Neuronal stem cell (in vitro differentiated cells): ENCODE measurements at regions not wholly inside any gene's neighbourhood (a gene's known extent, or its start where the extent isn't known, plus 50 kb on each side); places are given as distances from the start of the nearest gene placed in this dataset.
"Not testable (repeated sequence)": the region's sequence is repeated elsewhere in the genome, so short reads cannot be mapped to it uniquely, and the experiment has no call there.

ENCODE experiments used
- DNase-seq: peaks from one replicate; pipeline ENCODE4 v3.0.0-alpha.2; 2013; ENCODE audit warnings: low spot score
- H2AFZ ChIP-seq: one replicate; pipeline ENCODE4 v1.6.1; 2013; ENCODE audit warnings: mild to moderate bottlenecking, low read length, inconsistent platforms
- H2AK5ac ChIP-seq: 2 replicates; pipeline ENCODE4 v1.6.1; 2013; ENCODE audit warnings: low read depth, mild to moderate bottlenecking, inconsistent platforms, low read length, moderate library complexity, mixed read lengths
- H2BK120ac ChIP-seq: 2 replicates; pipeline ENCODE4 v1.6.1; 2013; ENCODE audit warnings: low read depth, mild to moderate bottlenecking, inconsistent platforms, low read length, moderate library complexity, mixed read lengths
- H2BK12ac ChIP-seq: one replicate; pipeline ENCODE4 v1.6.1; 2013; ENCODE audit warnings: low read length, inconsistent platforms
- H2BK15ac ChIP-seq: 2 replicates; pipeline ENCODE4 v1.6.1; 2013; ENCODE audit warnings: mild to moderate bottlenecking, low read length, inconsistent platforms, mixed read lengths
- H2BK5ac ChIP-seq: one replicate; pipeline ENCODE4 v1.6.1; 2013; ENCODE audit warnings: inconsistent platforms, mild to moderate bottlenecking, low read length, moderate library complexity
- H3K14ac ChIP-seq: one replicate; pipeline ENCODE4 v1.6.1; 2013; ENCODE audit warnings: low read length, inconsistent platforms
- H3K18ac ChIP-seq: 2 replicates; pipeline ENCODE4 v1.6.1; 2013; ENCODE audit warnings: low read length, inconsistent platforms
- H3K23ac ChIP-seq: 2 replicates; pipeline ENCODE4 v1.6.1; 2013; ENCODE audit warnings: low read depth, mild to moderate bottlenecking, mixed read lengths, low read length, inconsistent platforms; ENCODE audit not compliant: poor library complexity
- H3K27ac ChIP-seq: replicated peaks from 3 replicates; pipeline ENCODE4 v1.5.1; 2013; ENCODE audit warnings: low read length, inconsistent platforms
- H3K27me3 ChIP-seq, 3 experiments: 2 replicates each; pipeline ENCODE4 v1.6.1; 2013; ENCODE audit warnings: low read length in 3 of 3, mild to moderate bottlenecking in 2 of 3, inconsistent platforms in 1 of 3, low read depth in 1 of 3, mixed read lengths in 1 of 3, moderate library complexity in 1 of 3; ENCODE audit not compliant: control insufficient read depth in 3 of 3, insufficient read depth in 3 of 3
- H3K36me3 ChIP-seq, 2 donors: replicated peaks in 1 of 2; 2 replicates each; pipeline ENCODE4 v1.6.1; 2013; ENCODE audit warnings: low read length in 2 of 2; ENCODE audit not compliant: control insufficient read depth in 2 of 2, insufficient read depth in 2 of 2
- H3K4ac ChIP-seq: 2 replicates; pipeline ENCODE4 v1.6.1; 2013; ENCODE audit warnings: inconsistent platforms, mild to moderate bottlenecking, low read length, moderate library complexity
- H3K4me1 ChIP-seq, 2 donors: 1 replicate in 1 of 2; 2 replicates in 1 of 2; pipeline ENCODE4 v1.6.1; 2013; ENCODE audit warnings: low read length in 2 of 2, low read depth in 1 of 2; ENCODE audit not compliant: control insufficient read depth in 2 of 2, insufficient read depth in 1 of 2
- H3K4me2 ChIP-seq: one replicate; pipeline ENCODE4 v1.6.1; 2013; ENCODE audit warnings: mild to moderate bottlenecking, low read length, inconsistent platforms; ENCODE audit not compliant: insufficient read depth, poor library complexity, severe bottlenecking
- H3K4me3 ChIP-seq, 2 donors: 2 replicates each; pipeline ENCODE4 v1.5.1; 2013; ENCODE audit warnings: low read length in 2 of 2, mild to moderate bottlenecking in 2 of 2, inconsistent platforms in 1 of 2, moderate library complexity in 1 of 2
- H3K79me1 ChIP-seq: one replicate; pipeline ENCODE4 v1.6.1; 2013; ENCODE audit warnings: low read depth, mild to moderate bottlenecking, inconsistent platforms, low read length, moderate library complexity
- H3K9ac ChIP-seq: one replicate; pipeline ENCODE4 v1.6.1; 2013; ENCODE audit warnings: mild to moderate bottlenecking, low read depth, low read length, inconsistent platforms; ENCODE audit not compliant: poor library complexity
- H3K9me3 ChIP-seq, 2 donors: replicated peaks in 1 of 2; 2 replicates each; pipeline versions ENCODE3 to v1.6.1; 2013; ENCODE audit warnings: low read length in 2 of 2, mild to moderate bottlenecking in 2 of 2, inconsistent platforms in 1 of 2, low read depth in 1 of 2, mixed read lengths in 1 of 2, moderate library complexity in 1 of 2; ENCODE audit not compliant: control insufficient read depth in 2 of 2, insufficient read depth in 1 of 2
- H4K8ac ChIP-seq: one replicate; pipeline ENCODE4 v1.6.1; 2013; ENCODE audit warnings: low read depth, mild to moderate bottlenecking, inconsistent platforms, low read length, moderate library complexity
- H4K91ac ChIP-seq: one replicate; pipeline ENCODE4 v1.6.1; 2013; ENCODE audit warnings: low read length, low read depth, mild to moderate bottlenecking, inconsistent platforms; ENCODE audit not compliant: poor library complexity
- WGBS, 2 donors: extraction: QIAGEN DNeasy Blood & Tissue Kit; methylation state at CpG; one replicate each; pipeline ENCODE4 v1.1.7; 2013; ENCODE audit warnings: missing lambda C conversion rate in 2 of 2, mixed read lengths in 1 of 2; ENCODE audit not compliant: insufficient read length in 2 of 2, insufficient replicate concordance in 1 of 2; ENCODE audit errors: extremely low coverage in 2 of 2; 5-methylcytosine and 5-hydroxymethylcytosine counted together

DNA sequence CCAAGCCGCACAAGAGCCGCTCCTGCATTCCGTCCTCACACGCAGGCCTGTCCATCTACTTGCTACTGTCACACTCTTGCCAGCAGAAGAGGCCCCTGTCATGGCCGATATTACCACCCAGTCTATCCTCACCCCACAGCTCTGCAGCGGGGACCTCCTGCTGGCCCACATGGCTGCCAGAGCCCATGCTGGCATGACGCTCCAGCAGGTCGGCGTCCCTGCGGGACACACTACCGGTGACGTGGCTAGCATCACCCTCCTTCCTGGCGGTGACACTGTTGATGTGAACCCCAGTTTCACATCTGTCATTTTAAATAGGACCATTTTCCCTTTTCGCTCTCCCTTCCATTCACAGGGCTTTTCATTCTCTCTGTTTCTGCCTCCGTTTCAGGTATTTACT lies 530.0 kb downstream of the CWH43 start:
- not testable (repeated sequence) for H3K4me3 ChIP-seq, H2BK120ac ChIP-seq, DNase-seq, H3K4me1 ChIP-seq, H2BK12ac ChIP-seq, H3K9me3 ChIP-seq, H3K27me3 ChIP-seq, H2BK15ac ChIP-seq, H4K91ac ChIP-seq, H3K9ac ChIP-seq, H3K18ac ChIP-seq, H3K79me1 ChIP-seq, H3K4ac ChIP-seq, H2AFZ ChIP-seq, H2AK5ac ChIP-seq, H3K36me3 ChIP-seq, H3K14ac ChIP-seq, H3K27ac ChIP-seq, H2BK5ac ChIP-seq, H4K8ac ChIP-seq, H3K4me2 ChIP-seq, H3K23ac ChIP-seq
- WGBS, 2 donors, result no CpG with 5 or more reads among the region's 15 CpGs

DNA sequence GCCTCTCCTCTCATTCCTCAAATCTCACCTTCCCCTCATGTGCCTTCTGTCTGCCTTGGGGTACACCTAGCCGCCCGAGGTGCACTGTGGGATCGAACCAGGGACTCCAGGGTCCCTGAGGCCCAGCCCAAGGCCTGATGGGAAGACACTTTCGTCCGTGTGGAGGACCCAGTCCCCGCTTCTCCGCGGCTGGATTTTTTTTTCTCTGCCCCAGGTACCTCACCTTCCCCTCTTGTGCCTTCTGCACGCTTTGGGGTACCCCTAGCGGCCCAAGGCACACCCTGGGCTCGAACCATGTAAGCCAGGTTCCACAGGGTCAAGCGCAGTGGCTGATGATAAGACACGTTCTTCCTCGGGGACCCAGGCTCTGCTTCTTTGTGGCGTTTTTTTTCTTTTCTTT lies 530.7 kb downstream of the CWH43 start:
- WGBS, 2 donors, result no CpG with 5 or more reads among the region's 15 CpGs
- H2AK5ac ChIP-seq, result no peak overlapping the region
- no peak overlapping the region for H3K23ac ChIP-seq
- peaks cover 1 to 3% of the 10 kb centered on the region in 2 donors for H3K9me3 ChIP-seq
- H2BK12ac ChIP-seq, result no peak overlapping the region
- no peak overlapping the region for H3K9ac ChIP-seq
- H4K8ac ChIP-seq, result no peak overlapping the region
- no peak overlapping the region for H3K4ac ChIP-seq
- no peak overlapping the region for H2AFZ ChIP-seq
- no peak overlapping the region for H2BK15ac ChIP-seq
- no peak overlapping the region for H3K18ac ChIP-seq
- no peaks in the 10 kb centered on the region for H3K36me3 ChIP-seq
- H3K27ac ChIP-seq, result no peak overlapping the region
- H3K14ac ChIP-seq, result no peak overlapping the region
- DNase-seq, result no peak
- no peak overlapping the region for H2BK5ac ChIP-seq
- no peaks in the 10 kb centered on the region for H3K79me1 ChIP-seq
- no peak overlapping the region for H3K4me3 ChIP-seq
- H2BK120ac ChIP-seq, result no peak overlapping the region
- H3K27me3 ChIP-seq, result peaks cover 0 to 2% (median 0%) of the 10 kb centered on the region in 3 experiments
- no peak overlapping the region for H3K4me2 ChIP-seq
- no peak overlapping the region for H4K91ac ChIP-seq
- no peaks in the 10 kb centered on the region for H3K4me1 ChIP-seq

DNA sequence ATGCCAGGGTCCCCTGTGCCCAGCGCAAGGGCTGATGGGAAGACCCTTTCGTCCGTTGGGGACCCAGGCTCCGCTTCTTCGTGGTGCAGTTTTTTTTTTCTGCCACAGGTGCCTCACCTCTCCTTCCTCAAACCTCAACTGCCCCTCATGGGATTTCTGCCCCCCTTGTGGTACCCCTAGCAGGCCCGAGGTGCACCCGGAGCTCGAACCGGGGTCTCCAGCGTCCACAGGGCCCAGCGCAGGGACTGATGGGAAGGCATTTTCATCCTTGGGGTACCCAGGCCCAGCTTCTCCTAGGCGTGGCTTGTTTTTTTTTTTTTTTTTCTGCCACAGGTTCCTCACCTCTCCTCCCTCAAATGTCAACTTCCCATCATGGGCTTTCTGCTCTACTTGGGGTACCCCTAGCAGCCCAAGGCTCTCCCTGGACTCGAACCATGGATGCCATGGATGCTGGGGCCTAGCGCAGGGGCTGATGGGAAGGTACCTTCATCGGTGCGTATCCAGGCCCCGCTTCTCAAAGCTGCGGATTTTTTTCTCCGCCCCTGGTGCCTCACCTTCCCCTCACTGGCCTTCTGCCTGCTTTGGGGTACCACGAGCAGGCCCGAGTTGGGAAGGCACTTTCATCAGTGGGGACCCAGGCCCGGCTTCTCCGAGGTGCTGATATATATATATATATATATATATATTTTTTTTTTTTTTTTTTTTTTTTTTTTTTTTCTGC lies 531.6 kb downstream of the CWH43 start:
- H2AK5ac ChIP-seq, H3K79me1 ChIP-seq, H3K23ac ChIP-seq, H3K27ac ChIP-seq, H3K4me3 ChIP-seq, H2BK12ac ChIP-seq, H3K4me2 ChIP-seq, H3K9ac ChIP-seq, H3K18ac ChIP-seq, H3K4ac ChIP-seq, H3K36me3 ChIP-seq, H2BK5ac ChIP-seq, H3K14ac ChIP-seq, DNase-seq, H4K91ac ChIP-seq, H4K8ac ChIP-seq, H3K9me3 ChIP-seq, H2BK120ac ChIP-seq, H2AFZ ChIP-seq, H3K27me3 ChIP-seq, H2BK15ac ChIP-seq, H3K4me1 ChIP-seq: not testable (repeated sequence)
- no CpG with 5 or more reads among the region's 23 CpGs for WGBS, 2 donors

DNA sequence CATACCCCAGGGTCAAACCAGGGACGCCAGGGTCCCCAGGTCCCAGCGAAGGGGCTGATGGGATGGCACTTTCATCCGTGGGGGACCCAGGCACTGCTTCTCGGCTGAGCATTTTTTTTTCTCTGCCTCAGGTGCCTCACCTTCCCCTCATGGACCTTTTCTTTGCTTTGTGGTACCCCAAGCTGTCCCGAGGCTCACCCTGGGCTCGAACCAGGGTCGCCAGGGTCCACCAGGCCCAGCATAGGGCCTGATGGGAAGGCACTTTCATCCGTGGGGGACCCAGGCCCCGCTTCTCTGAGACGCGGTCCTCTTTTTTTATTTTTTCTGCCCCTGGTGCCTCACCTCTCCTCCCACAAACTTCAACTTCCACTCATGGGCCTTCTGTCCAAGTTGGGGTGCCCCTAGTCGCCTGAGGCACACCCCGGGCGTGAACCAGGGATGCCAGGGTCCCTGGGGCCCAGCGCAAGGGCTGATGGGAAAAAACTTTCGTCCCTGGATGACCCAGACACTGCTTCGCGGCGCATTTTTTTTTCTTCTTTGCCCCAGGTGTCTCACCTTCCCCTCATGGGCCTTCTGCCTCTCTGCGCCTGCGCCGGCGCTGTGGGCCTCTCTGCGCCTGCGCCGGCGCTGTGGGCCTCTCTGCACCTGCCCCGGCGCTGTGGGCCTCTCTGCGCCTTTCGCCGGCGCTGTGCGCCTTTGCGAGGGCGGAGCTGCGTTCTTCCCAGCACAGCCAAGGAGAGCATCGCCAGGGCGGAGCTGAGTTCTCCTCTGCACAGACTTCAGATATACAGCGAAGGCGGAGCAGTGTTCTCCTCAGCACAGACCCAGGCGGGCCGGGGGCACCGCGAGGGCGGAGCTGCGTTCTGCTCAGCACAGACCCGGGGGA lies 533.3 kb downstream of the CWH43 start:
- not testable (repeated sequence) for H3K27ac ChIP-seq, H3K79me1 ChIP-seq, H3K9me3 ChIP-seq, H3K36me3 ChIP-seq, H2BK12ac ChIP-seq, H3K4me3 ChIP-seq, H4K8ac ChIP-seq, H2BK5ac ChIP-seq, H3K27me3 ChIP-seq, H2AFZ ChIP-seq, H2BK15ac ChIP-seq, H3K23ac ChIP-seq, H3K4me2 ChIP-seq, H3K4me1 ChIP-seq, H3K4ac ChIP-seq, H2AK5ac ChIP-seq, H3K9ac ChIP-seq, H2BK120ac ChIP-seq, H3K14ac ChIP-seq, H4K91ac ChIP-seq, DNase-seq, H3K18ac ChIP-seq
- no CpG with 5 or more reads among the region's 48 CpGs for WGBS, 2 donors
